OCI-LY1 (cell line): ENCODE measurements at regions not wholly inside any gene's neighbourhood (a gene's known extent, or its start where the extent isn't known, plus 50 kb on each side); places are given as distances from the start of the nearest gene placed in this dataset.

Experiments used
- H2AFZ ChIP-seq: fragments of 200-600 bp; sonication (generic), shearing (Covaris generic); 2 replicates; pipeline ENCODE4 v1.6.0; 2014; ENCODE audit warnings: antibody characterized with exemption, mild to moderate bottlenecking, low read length
- H3F3A ChIP-seq: fragments of 200-600 bp; sonication (generic), shearing (Covaris generic); 2 replicates; pipeline ENCODE4 v1.6.0; 2014; ENCODE audit warnings: mild to moderate bottlenecking, antibody characterized with exemption, low read length, moderate library complexity; ENCODE audit not compliant: insufficient read depth
- H3K27ac ChIP-seq: fragments of 200-600 bp; sonication (generic); 2 replicates; pipeline ENCODE4 v1.5.1; 2014; ENCODE audit warnings: low read length, mixed run types, mild to moderate bottlenecking, low read depth; ENCODE audit not compliant: poor library complexity, severe bottlenecking
- H3K27me3 ChIP-seq: fragments of 200-600 bp; sonication (generic); 2 replicates; pipeline ENCODE4 v1.6.0; 2014; ENCODE audit warnings: antibody characterized with exemption, mild to moderate bottlenecking, low read length, moderate library complexity; ENCODE audit not compliant: insufficient read depth
- H3K36me3 ChIP-seq: fragments of 200-600 bp; sonication (generic); 2 replicates; pipeline ENCODE4 v1.6.1; 2014; ENCODE audit warnings: mild to moderate bottlenecking, antibody characterized with exemption, low read length, moderate library complexity, mixed read lengths; ENCODE audit not compliant: insufficient read depth
- H3K4me1 ChIP-seq: fragments of 200-600 bp; sonication (generic); 2 replicates; pipeline ENCODE4 v1.5.1; 2014; ENCODE audit warnings: mild to moderate bottlenecking, low read length, moderate library complexity; ENCODE audit not compliant: insufficient read depth, severe bottlenecking
- H3K4me2 ChIP-seq: fragments of 200-600 bp; sonication (generic), shearing (Covaris generic); 2 replicates; pipeline ENCODE4 v1.6.1; 2014; ENCODE audit warnings: low read length
- H3K4me3 ChIP-seq: fragments of 200-600 bp; sonication (generic); 2 replicates; pipeline ENCODE4 v1.5.1; 2014; ENCODE audit warnings: low read length, low read depth, mild to moderate bottlenecking, mixed read lengths; ENCODE audit not compliant: poor library complexity, severe bottlenecking
- H3K79me2 ChIP-seq: fragments of 200-600 bp; shearing (Covaris generic); 2 replicates; pipeline ENCODE4 v1.6.1; 2016; ENCODE audit warnings: mixed run types, low read length, mixed read lengths; ENCODE audit not compliant: insufficient read depth
- H3K9ac ChIP-seq: fragments of 200-600 bp; sonication (generic), shearing (Covaris generic); 2 replicates; pipeline ENCODE4 v1.6.1; 2014; ENCODE audit warnings: mild to moderate bottlenecking, low read length, mixed read lengths
- H3K9me2 ChIP-seq: fragments of 200-600 bp; sonication (generic), shearing (Covaris generic); 2 replicates; pipeline ENCODE4 v1.6.1; 2014; ENCODE audit warnings: low read depth, mild to moderate bottlenecking, low read length, mixed read lengths
- H3K9me3 ChIP-seq: fragments of 200-600 bp; shearing (Covaris generic); 2 replicates; pipeline ENCODE4 v1.6.1; 2014; ENCODE audit warnings: low read length, mixed read lengths
- H4K20me1 ChIP-seq: fragments of 200-600 bp; sonication (generic), shearing (Covaris generic); 2 replicates; pipeline ENCODE4 v1.6.0; 2016; ENCODE audit warnings: mild to moderate bottlenecking, low read length; ENCODE audit not compliant: insufficient read depth
- CTCF ChIP-seq: fragments of 200-600 bp; sonication (generic), shearing (Covaris generic); IDR thresholded peaks from 2 replicates; pipeline ENCODE4 v1.5.1; 2017; ENCODE audit warnings: mild to moderate bottlenecking, antibody characterized with exemption, low read length, moderate library complexity, mixed read lengths
- EZH2 ChIP-seq: fragments of 200-600 bp; sonication (generic), shearing (Covaris generic); IDR thresholded peaks from 2 replicates; pipeline ENCODE4 v1.8.0; 2017; ENCODE audit warnings: borderline replicate concordance, mixed run types, mild to moderate bottlenecking, antibody characterized with exemption, low read length, moderate library complexity, mixed read lengths

- Histone ChIP-seq H3K9ac (no peak overlapping the region), H3K27me3 (peaks cover 11% of the 10 kb centered on the region), H3K4me1 (no peaks in the 10 kb centered on the region), H2AFZ (no peak overlapping the region), H3K27ac (no peak overlapping the region), H3F3A (no peaks in the 10 kb centered on the region), H3K4me2 (no peak overlapping the region), H4K20me1 (no peaks in the 10 kb centered on the region), H3K9me2 (no peaks in the 10 kb centered on the region), H3K36me3 (no peaks in the 10 kb centered on the region), H3K4me3 (no peak overlapping the region), H3K79me2 (no peaks in the 10 kb centered on the region), H3K9me3 (no peaks in the 10 kb centered on the region)
- no peak for TF ChIP-seq CTCF
- TF ChIP-seq EZH2 = no peak
These were observed 125.8 kb upstream of the COPS8 start for GRCh38 chr2:236959876-236960275.

GRCh38 chr2:236960531-236960930 is 125.2 kb upstream of the COPS8 start:
- H3K27me3 ChIP-seq = peaks cover 11% of the 10 kb centered on the region
- no peaks in the 10 kb centered on the region for H3K4me1 ChIP-seq
- H3K9me3 ChIP-seq = no peaks in the 10 kb centered on the region
- H3K9ac ChIP-seq = no peak overlapping the region
- TF ChIP-seq EZH2 (no peak), CTCF (no peak)
- H4K20me1 ChIP-seq = no peaks in the 10 kb centered on the region
- no peak overlapping the region for H3K4me3 ChIP-seq
- H2AFZ ChIP-seq = no peak overlapping the region
- no peak overlapping the region for H3K4me2 ChIP-seq
- H3K79me2 ChIP-seq = no peaks in the 10 kb centered on the region
- no peaks in the 10 kb centered on the region for H3K9me2 ChIP-seq
- no peaks in the 10 kb centered on the region for H3F3A ChIP-seq
- H3K36me3 ChIP-seq = no peaks in the 10 kb centered on the region
- no peak overlapping the region for H3K27ac ChIP-seq

- Histone ChIP-seq H3K4me3 (no peak overlapping the region), H4K20me1 (no peaks in the 10 kb centered on the region), H2AFZ (no peak overlapping the region), H3K4me1 (no peaks in the 10 kb centered on the region), H3F3A (no peaks in the 10 kb centered on the region), H3K27me3 (peaks cover 7% of the 10 kb centered on the region; the same call in 1 of the 2 replicates), H3K4me2 (no peak overlapping the region), H3K27ac (no peak overlapping the region), H3K9ac (no peak overlapping the region), H3K9me3 (no peaks in the 10 kb centered on the region), H3K79me2 (no peaks in the 10 kb centered on the region), H3K9me2 (no peaks in the 10 kb centered on the region), H3K36me3 (no peaks in the 10 kb centered on the region)
- TF ChIP-seq EZH2 (no peak), CTCF (no peak)
These were observed 122.9 kb upstream of the COPS8 start for GRCh38 chr2:236962816-236963215.
